ENCODE measurements at regions not wholly inside any gene's neighbourhood (a gene's known extent, or its start where the extent isn't known, plus 50 kb on each side); places are given as distances from the start of the nearest gene placed in this dataset.
"Not testable (repeated sequence)": the region's sequence is repeated elsewhere in the genome, so short reads cannot be mapped to it uniquely, and the experiment has no call there.

GRCh38 chr9:90219548-90220118, 423.0 kb downstream of the DIRAS2 start:
- DNase-seq, result no peak

DNA sequence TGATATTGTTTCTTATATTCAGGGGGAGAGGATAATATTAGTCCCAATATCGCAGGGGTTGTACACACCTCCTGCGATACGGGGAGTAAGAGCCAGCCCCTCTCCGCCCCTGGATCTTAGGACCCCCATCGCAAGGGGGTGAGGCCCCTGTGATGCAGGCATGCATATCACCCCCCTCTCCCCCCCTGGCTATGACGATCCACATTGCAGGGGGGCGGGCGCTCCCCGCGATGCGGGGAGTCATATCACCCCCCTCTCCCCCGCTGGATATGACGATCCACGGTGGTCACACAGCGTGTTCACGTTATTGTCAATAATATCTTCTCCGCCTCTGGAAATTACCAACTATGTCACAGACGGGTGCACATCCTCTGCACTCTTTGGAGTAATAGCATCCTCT, 420.7 kb downstream of the DIRAS2 start:
- not testable (repeated sequence) for DNase-seq

DNA sequence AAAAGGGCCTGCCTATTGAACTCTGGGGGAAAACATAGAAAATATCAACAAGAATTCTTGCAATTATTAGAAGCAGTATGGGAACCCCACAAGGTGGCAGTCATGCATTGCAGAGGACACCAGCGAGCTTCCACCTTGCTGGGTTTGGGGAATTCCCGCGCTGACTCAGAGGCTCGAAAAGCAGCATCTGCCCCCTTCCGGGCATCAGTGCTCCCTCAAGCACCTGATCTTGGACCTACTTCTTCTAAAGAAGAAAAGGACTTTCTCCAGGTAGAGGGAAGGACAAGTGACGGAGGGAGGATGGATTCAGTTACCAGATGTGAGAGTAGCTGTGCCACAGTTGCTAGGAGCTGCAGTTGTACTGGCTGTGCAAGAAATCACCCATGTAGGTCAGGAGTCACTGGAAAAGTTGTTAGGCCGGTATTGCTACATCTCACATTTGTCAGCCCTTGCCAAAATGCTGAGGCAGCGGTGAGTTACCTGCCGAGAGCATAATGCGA, 415.7 kb downstream of the DIRAS2 start:
- DNase-seq, result not testable (repeated sequence)

DNA sequence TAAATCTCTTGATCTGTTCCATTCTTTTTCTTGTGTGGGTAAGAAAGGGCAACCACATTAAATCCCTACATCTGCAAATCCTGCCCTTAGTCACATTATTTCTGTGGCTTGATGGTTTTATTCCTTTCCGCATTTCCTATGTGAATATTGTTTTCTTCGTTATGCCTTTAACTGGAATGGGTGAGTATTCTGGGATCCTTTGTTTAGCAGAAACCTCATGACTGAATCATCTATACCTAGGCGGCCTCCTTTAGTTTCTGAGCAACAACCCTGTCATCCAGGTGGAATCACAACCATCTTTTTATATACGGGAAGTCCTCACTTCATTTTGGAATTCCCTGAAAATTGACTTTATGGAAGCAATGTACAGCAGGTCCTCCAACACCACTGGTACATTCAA, 409.5 kb downstream of the DIRAS2 start:
- DNase-seq, result not testable (repeated sequence)

- DNase-seq, result no peak
Observed at GRCh38 chr9:90240541-90240940, 402.1 kb downstream of the DIRAS2 start.

GRCh38 chr9:90245661-90246060, 397.0 kb downstream of the DIRAS2 start:
- DNase-seq, result no peak

GRCh38 chr9:90249094-90249493, 393.5 kb downstream of the DIRAS2 start:
- DNase-seq, result no peak

GRCh38 chr9:90251316-90251715, 391.3 kb downstream of the DIRAS2 start:
- DNase-seq, result no peak

DNA sequence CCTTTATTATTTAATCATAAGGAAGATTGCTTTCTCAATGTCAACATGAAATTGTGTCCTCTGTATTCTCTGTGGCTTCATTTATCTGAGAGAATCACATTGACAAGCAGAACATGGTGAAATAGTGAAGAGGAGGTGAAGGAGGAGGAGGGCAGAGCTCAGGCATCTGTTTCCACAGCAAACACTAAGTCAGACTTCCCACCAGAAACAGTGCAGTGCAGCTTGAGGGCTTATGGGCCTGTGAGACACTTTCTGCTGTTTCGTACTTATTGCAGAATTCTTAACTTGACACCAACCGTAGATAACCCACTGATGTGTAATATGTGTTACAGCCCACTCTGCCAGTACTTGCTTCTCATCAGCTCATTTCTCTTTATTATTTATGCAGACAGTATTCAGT, 386.3 kb downstream of the DIRAS2 start:
- DNase-seq, result no peak

GRCh38 chr9:90259311-90260246, 383.0 kb downstream of the DIRAS2 start:
- DNase-seq, result no peak

- no peak for DNase-seq
Observed at GRCh38 chr9:90261698-90262097, 380.9 kb downstream of the DIRAS2 start.

- DNase-seq, result no peak
Observed at GRCh38 chr9:90268613-90269012, 374.0 kb downstream of the DIRAS2 start.

- DNase-seq, result no peak
Observed at GRCh38 chr9:90271707-90272106, 370.9 kb downstream of the DIRAS2 start.

GRCh38 chr9:90274725-90275124, 367.9 kb downstream of the DIRAS2 start:
- DNase-seq, result no peak

GRCh38 chr9:90285946-90286345, 356.7 kb downstream of the DIRAS2 start:
- DNase-seq, result no peak

DNA sequence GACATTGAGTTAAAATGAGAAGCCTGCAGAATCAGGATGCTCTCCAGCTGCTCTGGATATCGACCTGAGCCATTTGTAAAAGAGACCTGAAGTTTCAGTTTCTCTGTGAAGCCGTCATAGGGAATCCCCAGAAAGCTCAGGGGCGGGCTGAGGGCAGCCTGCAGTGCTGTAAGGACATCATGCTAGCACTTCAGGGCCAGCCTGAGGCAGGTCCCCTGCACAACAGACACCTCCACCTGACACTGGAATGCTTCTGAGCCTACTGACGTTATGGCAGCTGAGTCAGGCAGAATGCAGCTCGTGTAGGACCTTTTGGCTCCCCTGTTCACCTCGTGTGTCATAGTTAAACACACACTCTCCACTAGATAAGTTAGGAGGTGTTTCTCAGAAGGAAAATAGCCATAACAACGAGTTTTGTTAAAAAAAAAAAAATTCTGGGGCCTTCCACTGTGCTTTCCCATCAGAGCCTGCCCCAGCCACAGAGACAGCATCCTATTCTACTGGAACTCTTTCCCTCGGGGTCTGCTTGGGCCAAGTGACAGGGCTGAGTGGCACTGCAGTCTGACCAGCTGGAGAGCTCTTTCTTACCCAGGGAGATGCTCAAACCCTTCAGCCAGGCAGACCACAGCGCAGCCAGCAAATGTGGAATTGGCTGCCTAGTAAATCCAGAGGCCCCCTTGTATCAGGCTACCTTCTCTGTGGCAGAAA, 354.9 kb downstream of the DIRAS2 start:
- no peak for DNase-seq

- DNase-seq, result no peak
Observed at GRCh38 chr9:90288275-90288639, 354.4 kb downstream of the DIRAS2 start.

- no peak for DNase-seq
Observed at GRCh38 chr9:90290716-90291485, 351.7 kb downstream of the DIRAS2 start.

DNA sequence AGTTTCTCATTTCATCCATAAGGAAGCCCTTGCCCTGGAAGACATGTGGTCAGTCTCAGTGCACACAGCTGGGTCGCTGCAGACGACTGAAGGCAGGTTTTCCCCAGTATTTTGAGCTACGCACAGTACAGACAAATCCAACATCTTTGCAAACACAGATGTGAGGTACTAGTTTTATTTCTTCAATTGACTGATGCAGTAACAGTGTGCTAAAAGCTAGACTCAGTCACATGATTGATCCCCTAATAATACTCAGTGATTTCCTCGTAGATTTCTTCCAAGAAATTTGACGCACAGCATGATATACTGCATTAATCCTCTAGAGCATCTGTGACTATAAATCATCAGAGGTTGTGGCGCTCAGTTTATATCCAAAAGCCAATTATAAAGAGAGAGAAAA, 346.1 kb downstream of the DIRAS2 start:
- no peak for DNase-seq

DNA sequence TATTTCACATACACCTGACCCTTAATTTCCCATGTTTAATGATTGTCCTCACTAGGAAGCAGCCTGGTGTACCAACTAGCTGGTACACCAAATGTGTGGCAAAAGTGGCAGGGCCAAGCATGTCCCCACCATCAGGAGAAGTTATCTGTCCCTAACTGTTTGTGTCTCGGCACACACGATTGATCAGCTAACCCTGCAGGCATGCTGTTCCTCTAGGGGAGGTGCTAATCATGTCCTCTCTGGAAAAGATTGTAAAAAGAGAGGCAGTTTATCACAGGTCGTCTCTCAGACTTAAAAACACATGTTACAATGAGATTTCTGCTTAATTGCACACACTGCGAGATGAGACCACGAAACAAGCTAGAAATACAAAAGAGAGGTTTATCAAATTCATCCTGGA, 342.7 kb downstream of the DIRAS2 start:
- no peak for DNase-seq

- DNase-seq, result no peak
Observed at GRCh38 chr9:90300611-90301276, 341.9 kb downstream of the DIRAS2 start.

DNA sequence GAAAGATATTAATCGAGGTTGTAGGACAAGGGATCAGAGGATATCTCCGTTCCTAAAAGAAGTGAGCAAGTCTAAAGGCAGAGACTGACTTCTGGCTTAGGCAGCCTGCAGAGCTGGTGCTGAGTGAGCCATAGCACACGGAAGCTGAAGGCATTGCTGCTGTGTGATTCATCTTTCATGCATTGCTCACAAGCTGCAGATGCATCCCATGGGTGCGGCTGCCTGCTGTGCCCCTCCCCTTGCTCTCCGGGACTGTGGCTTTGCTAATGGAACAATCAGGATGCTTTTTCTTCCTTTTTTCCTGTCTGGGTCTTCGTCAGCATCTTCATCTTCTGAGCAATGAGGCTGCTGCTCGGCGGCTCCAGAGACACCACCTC, 341.4 kb downstream of the DIRAS2 start:
- no peak for DNase-seq
